Endodermal cell (in vitro differentiated cells): ENCODE measurements at regions not wholly inside any gene's neighbourhood (a gene's known extent, or its start where the extent isn't known, plus 50 kb on each side); places are given as distances from the start of the nearest gene placed in this dataset.

Source experiments
- DNase-seq: peaks from one replicate; pipeline ENCODE4 v3.0.0-alpha.2; 2017
- H3K27ac ChIP-seq: 2 replicates; pipeline ENCODE4 v1.5.1; 2013; ENCODE audit warnings: mild to moderate bottlenecking, low read depth, low read length, moderate library complexity
- H3K27me3 ChIP-seq: 2 replicates; pipeline ENCODE4 v1.6.1; 2013; ENCODE audit warnings: mild to moderate bottlenecking, low read length, moderate library complexity; ENCODE audit not compliant: insufficient read depth, control insufficient read depth, poor library complexity, severe bottlenecking
- H3K36me3 ChIP-seq: 2 replicates; pipeline ENCODE4 v1.7.0; 2013; ENCODE audit warnings: mild to moderate bottlenecking, low read length, moderate library complexity; ENCODE audit not compliant: control insufficient read depth, insufficient read depth
- H3K4me1 ChIP-seq: one replicate; pipeline ENCODE4 v1.7.0; 2013; ENCODE audit warnings: low read length; ENCODE audit not compliant: control insufficient read depth, insufficient read depth
- H3K4me3 ChIP-seq: 2 replicates; pipeline ENCODE4 v1.5.1; 2013; ENCODE audit warnings: mild to moderate bottlenecking, low read length, moderate library complexity
- H3K9ac ChIP-seq: 2 replicates; pipeline ENCODE4 v1.6.1; 2013; ENCODE audit warnings: mild to moderate bottlenecking, low read length, moderate library complexity; ENCODE audit not compliant: poor library complexity, severe bottlenecking; ENCODE audit errors: extremely low read depth
- H3K9me3 ChIP-seq: 2 replicates; pipeline ENCODE4 v1.6.1; 2013; ENCODE audit warnings: mild to moderate bottlenecking, low read length, moderate library complexity; ENCODE audit not compliant: control insufficient read depth
- H3K27ac Mint-ChIP-seq: 2 replicates; pipeline ENCODE4 v1.8.0; 2020; ENCODE audit warnings: mixed read lengths
- H3K27me3 Mint-ChIP-seq: 2 replicates; pipeline ENCODE4 v1.8.0; 2021; ENCODE audit warnings: mild to moderate bottlenecking, mixed read lengths; ENCODE audit not compliant: insufficient read depth
- H3K36me3 Mint-ChIP-seq: 2 replicates; pipeline ENCODE4 v1.8.0; 2020; ENCODE audit warnings: low read depth, mixed read lengths
- H3K4me1 Mint-ChIP-seq: 2 replicates; pipeline ENCODE4 v1.8.0; 2020; ENCODE audit warnings: mixed read lengths
- H3K4me3 Mint-ChIP-seq: 2 replicates; pipeline ENCODE4 v1.8.0; 2020; ENCODE audit warnings: mild to moderate bottlenecking, moderate library complexity, mixed read lengths
- H3K9me3 Mint-ChIP-seq: 2 replicates; pipeline ENCODE4 v1.8.0; 2020; ENCODE audit warnings: mild to moderate bottlenecking, mixed read lengths
- WGBS, 2 experiments: methylation state at CpG; one replicate each; pipeline versions ENCODE4 v1.1.5 to v1.1.7; 2013; ENCODE audit warnings: missing lambda C conversion rate in 2 of 2, mixed read lengths in 1 of 2; ENCODE audit not compliant: insufficient coverage in 1 of 2, insufficient read length in 1 of 2; 5-methylcytosine and 5-hydroxymethylcytosine counted together
- TF ChIP-seq, protein P1 (sequence below): fragments of 200-600 bp; sonication (generic); conservative IDR thresholded peaks from 2 replicates; pipeline ENCODE4 v1.5.0; 2021; ENCODE audit warnings: antibody characterized with exemption, mild to moderate bottlenecking

DNA sequence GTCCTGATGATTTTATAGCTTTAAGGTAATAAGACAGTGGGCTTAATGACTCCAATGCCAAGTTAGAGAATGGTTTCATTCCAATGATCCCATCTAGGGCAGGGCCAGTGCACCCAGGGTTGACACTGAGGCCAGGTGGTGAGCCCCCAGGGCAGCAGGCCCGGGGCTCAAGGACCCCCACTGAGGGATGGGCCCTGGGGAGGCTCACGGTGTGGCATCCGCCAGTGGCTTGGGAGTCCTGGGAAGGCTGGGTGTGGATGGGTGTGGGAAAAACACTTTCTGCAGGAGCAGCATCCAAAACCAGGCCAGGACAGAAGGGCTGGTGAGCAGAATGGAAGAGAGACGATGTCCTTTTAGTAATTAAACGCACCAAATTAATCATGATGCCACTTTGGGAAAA lies 626.3 kb downstream of the TBC1D22A start:
- Histone ChIP-seq H3K27me3 (no peaks in the 10 kb centered on the region), H3K4me1 (no peaks in the 10 kb centered on the region), H3K9ac (no peak overlapping the region), H3K4me3 (no peak overlapping the region), H3K9me3 (peaks cover 41% of the 10 kb centered on the region), H3K36me3 (no peaks in the 10 kb centered on the region), H3K27ac (no peak overlapping the region)
- 46 to 66% methylated on average over 4 to 5 of the region's 5 CpGs for WGBS, 2 experiments
- Mint-ChIP-seq H3K4me3 (no peak overlapping the region), H3K9me3 (peaks cover 78% of the 10 kb centered on the region), H3K27ac (no peak overlapping the region), H3K4me1 (no peaks in the 10 kb centered on the region), H3K27me3 (no peaks in the 10 kb centered on the region), H3K36me3 (no peaks in the 10 kb centered on the region)
- DNase-seq, result no peak
- TF ChIP-seq, protein P1, sequence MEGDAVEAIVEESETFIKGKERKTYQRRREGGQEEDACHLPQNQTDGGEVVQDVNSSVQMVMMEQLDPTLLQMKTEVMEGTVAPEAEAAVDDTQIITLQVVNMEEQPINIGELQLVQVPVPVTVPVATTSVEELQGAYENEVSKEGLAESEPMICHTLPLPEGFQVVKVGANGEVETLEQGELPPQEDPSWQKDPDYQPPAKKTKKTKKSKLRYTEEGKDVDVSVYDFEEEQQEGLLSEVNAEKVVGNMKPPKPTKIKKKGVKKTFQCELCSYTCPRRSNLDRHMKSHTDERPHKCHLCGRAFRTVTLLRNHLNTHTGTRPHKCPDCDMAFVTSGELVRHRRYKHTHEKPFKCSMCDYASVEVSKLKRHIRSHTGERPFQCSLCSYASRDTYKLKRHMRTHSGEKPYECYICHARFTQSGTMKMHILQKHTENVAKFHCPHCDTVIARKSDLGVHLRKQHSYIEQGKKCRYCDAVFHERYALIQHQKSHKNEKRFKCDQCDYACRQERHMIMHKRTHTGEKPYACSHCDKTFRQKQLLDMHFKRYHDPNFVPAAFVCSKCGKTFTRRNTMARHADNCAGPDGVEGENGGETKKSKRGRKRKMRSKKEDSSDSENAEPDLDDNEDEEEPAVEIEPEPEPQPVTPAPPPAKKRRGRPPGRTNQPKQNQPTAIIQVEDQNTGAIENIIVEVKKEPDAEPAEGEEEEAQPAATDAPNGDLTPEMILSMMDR, result no peak

DNA sequence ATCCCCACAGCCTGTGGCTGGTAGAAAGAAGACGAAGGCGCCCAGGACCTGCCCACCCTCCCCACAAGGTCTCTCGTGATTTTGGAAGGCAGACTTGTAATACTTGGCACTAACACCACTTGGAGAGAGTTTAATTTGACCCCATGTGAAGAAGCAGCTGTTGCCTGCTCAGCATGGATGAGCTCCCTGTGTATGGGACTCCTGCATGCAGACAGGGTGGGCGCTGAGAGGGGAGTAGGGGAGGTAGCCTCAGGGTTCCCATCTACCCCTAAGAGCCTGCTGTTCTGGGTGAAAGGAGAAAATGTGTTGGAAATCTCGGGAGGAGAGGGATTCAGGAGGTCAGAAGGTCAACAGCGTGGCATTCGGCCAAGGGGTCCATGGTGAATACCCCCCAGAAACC lies 625.9 kb downstream of the TBC1D22A start:
- Mint-ChIP-seq H3K27ac (no peak overlapping the region), H3K36me3 (no peaks in the 10 kb centered on the region), H3K4me3 (no peak overlapping the region), H3K4me1 (no peaks in the 10 kb centered on the region), H3K9me3 (peaks cover 83% of the 10 kb centered on the region), H3K27me3 (no peaks in the 10 kb centered on the region)
- DNase-seq, result no peak
- H3K4me1 ChIP-seq, result no peaks in the 10 kb centered on the region
- no peaks in the 10 kb centered on the region for H3K27me3 ChIP-seq
- H3K9ac ChIP-seq, result no peak overlapping the region
- WGBS, 2 experiments, result 67 to 73% methylated on average over 3 to 7 of the region's 7 CpGs
- H3K4me3 ChIP-seq, result no peak overlapping the region
- TF ChIP-seq, protein P1, result no peak
- peaks cover 45% of the 10 kb centered on the region for H3K9me3 ChIP-seq
- no peaks in the 10 kb centered on the region for H3K36me3 ChIP-seq
- H3K27ac ChIP-seq, result no peak overlapping the region

DNA sequence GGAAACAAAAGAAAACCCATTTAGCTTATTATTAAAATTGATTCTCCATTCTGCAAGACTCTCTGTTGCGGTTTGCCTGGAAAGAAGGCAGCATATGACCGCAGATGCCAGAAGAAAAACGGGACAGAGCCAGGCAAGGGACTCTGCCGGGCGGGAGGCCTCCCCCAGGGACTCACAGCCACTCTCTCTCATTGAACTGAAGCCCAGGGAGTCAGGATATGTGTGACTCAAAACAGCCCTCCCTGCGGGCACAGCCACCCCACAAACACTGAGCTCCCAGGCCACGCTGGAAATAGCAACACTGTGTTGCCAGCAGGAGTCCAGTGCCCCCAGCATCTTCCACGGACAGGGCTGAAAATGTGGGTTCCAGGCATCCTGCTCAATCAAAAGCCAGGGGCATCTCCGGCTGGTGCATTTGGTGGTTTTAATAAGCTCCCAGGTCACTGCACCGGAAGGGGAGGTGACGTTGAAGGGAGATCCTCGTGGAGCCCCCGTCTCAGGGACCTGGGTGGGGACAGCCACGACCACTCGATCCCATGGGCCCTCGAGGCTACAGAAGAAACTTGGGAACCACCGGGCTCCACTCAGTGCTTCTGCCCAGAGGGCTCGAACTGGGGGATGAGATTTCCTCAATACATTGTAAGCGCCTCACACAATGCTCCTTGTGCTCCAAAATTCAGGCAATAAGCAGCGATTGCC lies 624.5 kb downstream of the TBC1D22A start:
- Mint-ChIP-seq H3K4me3 (no peak overlapping the region), H3K27ac (no peak overlapping the region), H3K9me3 (peaks cover 97% of the 10 kb centered on the region), H3K27me3 (no peaks in the 10 kb centered on the region), H3K36me3 (no peaks in the 10 kb centered on the region), H3K4me1 (no peaks in the 10 kb centered on the region)
- Histone ChIP-seq H3K4me3 (no peak overlapping the region), H3K27ac (no peak overlapping the region), H3K9me3 (peaks cover 40% of the 10 kb centered on the region), H3K27me3 (no peaks in the 10 kb centered on the region), H3K36me3 (no peaks in the 10 kb centered on the region), H3K4me1 (no peaks in the 10 kb centered on the region), H3K9ac (no peak overlapping the region)
- DNase-seq, result no peak
- 80% methylated on average over 11 to 20 of the region's 20 CpGs for WGBS, 2 experiments
- TF ChIP-seq, protein P1, result no peak
